ENCODE measurements at regions not wholly inside any gene's neighbourhood (a gene's known extent, or its start where the extent isn't known, plus 50 kb on each side); places are given as distances from the start of the nearest gene placed in this dataset.

- H4K8ac ChIP-seq (ENCODE audit: low read depth in 2 of 2, low read length in 2 of 2) = no peak overlapping the region
- no peak overlapping the region for H2AK9ac ChIP-seq (replicated peaks; ENCODE audit: low read depth, low read length, poor library complexity)
- no peaks in the 10 kb centered on the region for H3K36me3 ChIP-seq (ENCODE audit: control insufficient read depth, insufficient read depth, low read length)
- no peak overlapping the region for H3K23ac ChIP-seq (ENCODE audit: low read depth, low read length)
- H3K56ac ChIP-seq (ENCODE audit: extremely low read depth, insufficient read depth, low read length) = no peak overlapping the region
- ATAC-seq (ENCODE audit: low read depth) (no peak), DNase-seq (no peak)
- BruUV-seq (replicated peaks) = no TSS peak
- no peak overlapping the region for H3K14ac ChIP-seq (replicated peaks; ENCODE audit: low read depth, low read length)
- dilution Hi-C loops (cut with HindIII; ENCODE audit: low sequenced_read_pairs, unreplicated experiment) = no loop called here
- H3K4me1 ChIP-seq (ENCODE audit: control insufficient read depth, insufficient read depth, low read length) = no peaks in the 10 kb centered on the region
- no peak overlapping the region for H3K4me2 ChIP-seq (ENCODE audit: low read depth, low read length)
- no peak overlapping the region for H3K9ac ChIP-seq (ENCODE audit: low read depth, low read length)
- H3K9me3 ChIP-seq (ENCODE audit: control insufficient read depth, insufficient read depth, low read length) = no peaks in the 10 kb centered on the region
- in situ Hi-C loops (cut with MboI; ENCODE audit: low sequenced_read_pairs) = no loop called here
- no peaks in the 10 kb centered on the region for H3K27me3 ChIP-seq (ENCODE audit: control insufficient read depth, insufficient read depth, low read length)
- H4K91ac ChIP-seq (ENCODE audit: insufficient read depth, low read depth, low read length) = no peak overlapping the region
- no peak overlapping the region for H2BK5ac ChIP-seq (ENCODE audit: low read depth, low read length, poor library complexity, severe bottlenecking)
- TF ChIP-seq FOS (IDR thresholded peaks at IDR 0.05; ENCODE audit: low read depth, low read length) = no peak
- TF ChIP-seq CEBPB (IDR thresholded peaks at IDR 0.05; ENCODE audit: low read depth, low read length) = no peak
- no peak for TF ChIP-seq NFE2L2 (IDR thresholded peaks at IDR 0.05; ENCODE audit: low read depth, low read length)
- no peak for TF ChIP-seq BHLHE40 (IDR thresholded peaks at IDR 0.05; ENCODE audit: low read depth, low read length)
- TF ChIP-seq MAZ (IDR thresholded peaks at IDR 0.05; ENCODE audit: borderline replicate concordance, low read depth, low read length) = no peak
- no peak for TF ChIP-seq MXI1 (IDR thresholded peaks at IDR 0.05; ENCODE audit: borderline replicate concordance, low read depth, low read length)
- no peak for TF ChIP-seq RAD21 (IDR thresholded peaks at IDR 0.05; ENCODE audit: low read length)
- TF ChIP-seq MAFK (IDR thresholded peaks at IDR 0.05; ENCODE audit: low read depth, low read length) = no peak
- TF ChIP-seq RCOR1 (IDR thresholded peaks at IDR 0.05; ENCODE audit: insufficient replicate concordance, low read length) = no peak
- TF ChIP-seq RFX5 (IDR thresholded peaks at IDR 0.05; ENCODE audit: low read depth, low read length) = no peak
- TF ChIP-seq POLR2A (IDR thresholded peaks at IDR 0.05; ENCODE audit: low read depth, low read length) = no peak
- TF ChIP-seq, protein P1, sequence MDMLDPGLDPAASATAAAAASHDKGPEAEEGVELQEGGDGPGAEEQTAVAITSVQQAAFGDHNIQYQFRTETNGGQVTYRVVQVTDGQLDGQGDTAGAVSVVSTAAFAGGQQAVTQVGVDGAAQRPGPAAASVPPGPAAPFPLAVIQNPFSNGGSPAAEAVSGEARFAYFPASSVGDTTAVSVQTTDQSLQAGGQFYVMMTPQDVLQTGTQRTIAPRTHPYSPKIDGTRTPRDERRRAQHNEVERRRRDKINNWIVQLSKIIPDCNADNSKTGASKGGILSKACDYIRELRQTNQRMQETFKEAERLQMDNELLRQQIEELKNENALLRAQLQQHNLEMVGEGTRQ (IDR thresholded peaks at IDR 0.05; ENCODE audit: low read depth, low read length) = no peak
- no peak for TF ChIP-seq ELK1 (IDR thresholded peaks at IDR 0.05; ENCODE audit: borderline replicate concordance, low read depth, low read length)
- TF ChIP-seq SMC3 (IDR thresholded peaks at IDR 0.05; ENCODE audit: low read depth, low read length) = no peak
- TF ChIP-seq, protein P2, sequence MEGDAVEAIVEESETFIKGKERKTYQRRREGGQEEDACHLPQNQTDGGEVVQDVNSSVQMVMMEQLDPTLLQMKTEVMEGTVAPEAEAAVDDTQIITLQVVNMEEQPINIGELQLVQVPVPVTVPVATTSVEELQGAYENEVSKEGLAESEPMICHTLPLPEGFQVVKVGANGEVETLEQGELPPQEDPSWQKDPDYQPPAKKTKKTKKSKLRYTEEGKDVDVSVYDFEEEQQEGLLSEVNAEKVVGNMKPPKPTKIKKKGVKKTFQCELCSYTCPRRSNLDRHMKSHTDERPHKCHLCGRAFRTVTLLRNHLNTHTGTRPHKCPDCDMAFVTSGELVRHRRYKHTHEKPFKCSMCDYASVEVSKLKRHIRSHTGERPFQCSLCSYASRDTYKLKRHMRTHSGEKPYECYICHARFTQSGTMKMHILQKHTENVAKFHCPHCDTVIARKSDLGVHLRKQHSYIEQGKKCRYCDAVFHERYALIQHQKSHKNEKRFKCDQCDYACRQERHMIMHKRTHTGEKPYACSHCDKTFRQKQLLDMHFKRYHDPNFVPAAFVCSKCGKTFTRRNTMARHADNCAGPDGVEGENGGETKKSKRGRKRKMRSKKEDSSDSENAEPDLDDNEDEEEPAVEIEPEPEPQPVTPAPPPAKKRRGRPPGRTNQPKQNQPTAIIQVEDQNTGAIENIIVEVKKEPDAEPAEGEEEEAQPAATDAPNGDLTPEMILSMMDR (conservative IDR thresholded peaks at IDR 0.05; ENCODE audit: low read depth, low read length) = no peak
- no peak for TF ChIP-seq CHD1 (IDR thresholded peaks at IDR 0.05; ENCODE audit: low read depth, low read length)
- H3K79me1 ChIP-seq (ENCODE audit: low read depth in 1 of 2, low read length in 2 of 2) = no peaks in the 10 kb centered on the region
- H3K9me1 ChIP-seq (ENCODE audit: insufficient read depth, low read length) = no peaks in the 10 kb centered on the region
- no peak overlapping the region for H2BK15ac ChIP-seq (ENCODE audit: low read depth, low read length)
- no peak overlapping the region for H2BK120ac ChIP-seq (ENCODE audit: low read depth, low read length)
- H2AFZ ChIP-seq (replicated peaks; ENCODE audit: low read length, poor library complexity) = no peak overlapping the region
- no peak overlapping the region for H3K4me3 ChIP-seq (ENCODE audit: insufficient read depth, low read depth, low read length)
- H4K5ac ChIP-seq (ENCODE audit: low read depth, low read length) = no peak overlapping the region
- H2AK5ac ChIP-seq (ENCODE audit: low read depth, low read length) = no peak overlapping the region
- H3K4ac ChIP-seq (ENCODE audit: low read depth, low read length) = no peak overlapping the region
- no peaks in the 10 kb centered on the region for H4K20me1 ChIP-seq (ENCODE audit: insufficient read depth, low read length)
- no CpG with 5 or more reads among the region's 4 CpGs for WGBS, 2 experiments (ENCODE audit: extremely low coverage in 2 of 2, insufficient read length in 1 of 2)
- intact Hi-C loops (cut with micrococcal nuclease) = no loop called here
- H3K18ac ChIP-seq (ENCODE audit: low read depth, low read length) = no peak overlapping the region
- POLR2A ChIA-PET (ENCODE audit: unreplicated experiment) = no interaction called here
- no peak overlapping the region for H3K27ac ChIP-seq (ENCODE audit: insufficient read depth, low read length)
- CTCF ChIA-PET = no interaction called here
- H2BK20ac ChIP-seq (ENCODE audit: low read depth, low read length) = no peak overlapping the region
Measured at GRCh38 chr13:100836711-100837110, 162.1 kb upstream of the TMTC4 start.
